ENCODE measurements at regions not wholly inside any gene's neighbourhood (a gene's known extent, or its start where the extent isn't known, plus 50 kb on each side); places are given as distances from the start of the nearest gene placed in this dataset.
"Not testable (repeated sequence)": the region's sequence is repeated elsewhere in the genome, so short reads cannot be mapped to it uniquely, and the experiment has no call there.

GRCh38 chr15:93811305-93811704, 420.1 kb upstream of the MCTP2 start:
- DNase-seq = no peak

- DNase-seq = no peak
Measured at GRCh38 chr15:93809516-93809915, 421.8 kb upstream of the MCTP2 start.

GRCh38 chr15:93803421-93804152, 427.8 kb upstream of the MCTP2 start:
- no peak for DNase-seq

GRCh38 chr15:93801206-93801605, 430.2 kb upstream of the MCTP2 start:
- DNase-seq = no peak

GRCh38 chr15:93800805-93801204, 430.6 kb upstream of the MCTP2 start:
- DNase-seq = no peak

- no peak for DNase-seq
Measured at GRCh38 chr15:93789441-93789840, 441.9 kb upstream of the MCTP2 start.

- no peak for DNase-seq
Measured at GRCh38 chr15:93780073-93780472, 451.3 kb upstream of the MCTP2 start.

- no peak for DNase-seq
Measured at GRCh38 chr15:93779341-93779740, 452.0 kb upstream of the MCTP2 start.

GRCh38 chr15:93771196-93772030, 459.9 kb upstream of the MCTP2 start:
- DNase-seq = no peak

GRCh38 chr15:93770788-93771187, 460.6 kb upstream of the MCTP2 start:
- DNase-seq = no peak

- no peak for DNase-seq
Measured at GRCh38 chr15:93762036-93762435, 469.3 kb upstream of the MCTP2 start.

GRCh38 chr15:93759629-93760028, 471.7 kb upstream of the MCTP2 start:
- DNase-seq = no peak

GRCh38 chr15:93758824-93759223, 472.5 kb upstream of the MCTP2 start:
- DNase-seq = no peak

GRCh38 chr15:93748710-93749109, 482.7 kb upstream of the MCTP2 start:
- DNase-seq = no peak

- not testable (repeated sequence) for DNase-seq
Measured at GRCh38 chr15:93734976-93735375, 496.4 kb upstream of the MCTP2 start.

GRCh38 chr15:93730724-93731123, 500.6 kb upstream of the MCTP2 start:
- DNase-seq = no peak

GRCh38 chr15:93722165-93722564, 509.2 kb upstream of the MCTP2 start:
- no peak for DNase-seq

- no peak for DNase-seq
Measured at GRCh38 chr15:93720607-93721006, 510.8 kb upstream of the MCTP2 start.

- DNase-seq = no peak
Measured at GRCh38 chr15:93719921-93720351, 511.4 kb upstream of the MCTP2 start.

- DNase-seq = no peak
Measured at GRCh38 chr15:93716615-93717231, 514.6 kb upstream of the MCTP2 start.

- DNase-seq = no peak
Measured at GRCh38 chr15:93709708-93710107, 521.7 kb upstream of the MCTP2 start.

- DNase-seq = no peak
Measured at GRCh38 chr15:93708724-93709445, 522.5 kb upstream of the MCTP2 start.

GRCh38 chr15:93707751-93708150, 523.6 kb upstream of the MCTP2 start:
- DNase-seq = no peak

All from NCI-H1436 (cell line).